Activated naive CD4-positive, alpha-beta T cell treated with anti-CD3 and anti-CD28 coated beads for 36 hours (primary cell): ENCODE measurements at regions not wholly inside any gene's neighbourhood (a gene's known extent, or its start where the extent isn't known, plus 50 kb on each side); places are given as distances from the start of the nearest gene placed in this dataset.
"Not testable (repeated sequence)": the region's sequence is repeated elsewhere in the genome, so short reads cannot be mapped to it uniquely, and the experiment has no call there.

Experiments
- CTCF ChIA-PET: fragments of 350-600 bp; sonication (Branson Sonifier 250); formaldehyde crosslinking; loops from one replicate; lab custom pipeline; 2021; ENCODE audit warnings: antibody characterized with exemption; lab: Charles Lee
- DNase-seq: peaks from one replicate; pipeline ENCODE4 v3.0.0-alpha.2; 2020
- H3K27ac Mint-ChIP-seq: one replicate; pipeline ENCODE4 v1.8.0; 2021; ENCODE audit warnings: mild to moderate bottlenecking, mixed read lengths
- H3K27me3 Mint-ChIP-seq: one replicate; pipeline ENCODE4 v1.8.0; 2021; ENCODE audit warnings: low read depth, mixed read lengths
- H3K36me3 Mint-ChIP-seq: one replicate; pipeline ENCODE4 v1.8.0; 2021; ENCODE audit warnings: low read depth, mixed read lengths
- H3K4me1 Mint-ChIP-seq: one replicate; pipeline ENCODE4 v1.8.0; 2021; ENCODE audit warnings: low read depth, mixed read lengths
- H3K4me3 Mint-ChIP-seq: one replicate; pipeline ENCODE4 v1.8.0; 2021; ENCODE audit warnings: mild to moderate bottlenecking, moderate library complexity, mixed read lengths
- H3K9me3 Mint-ChIP-seq: one replicate; pipeline ENCODE4 v1.8.0; 2021; ENCODE audit warnings: mixed read lengths
- intact Hi-C: fragments of 100-400 bp; cut with micrococcal nuclease; formaldehyde crosslinking; loops from one replicate; pipeline ENCODE4 v1.15.1; 2023

GRCh38 chr13:109274188-109274821 lies 512.1 kb downstream of the IRS2 start:
- DNase-seq = no peak
- no peak overlapping the region for H3K27ac Mint-ChIP-seq
- no peaks in the 10 kb centered on the region for H3K36me3 Mint-ChIP-seq
- intact Hi-C loops = no loop called here
- CTCF ChIA-PET = interaction anchor here (0.6 kb wide), 1 partner anchor 30 kb away, joined by 3 read pairs; no protein-coding TSS in a partner anchor
- peaks cover 7% of the 10 kb centered on the region for H3K27me3 Mint-ChIP-seq
- no peaks in the 10 kb centered on the region for H3K4me1 Mint-ChIP-seq
- no peaks in the 10 kb centered on the region for H3K9me3 Mint-ChIP-seq
- H3K4me3 Mint-ChIP-seq = no peak overlapping the region

- Mint-ChIP-seq H3K4me1 (no peaks in the 10 kb centered on the region), H3K27me3 (peaks cover 14% of the 10 kb centered on the region), H3K36me3 (no peaks in the 10 kb centered on the region), H3K9me3 (no peaks in the 10 kb centered on the region), H3K4me3 (no peak overlapping the region), H3K27ac (no peak overlapping the region)
- CTCF ChIA-PET = no interaction called here
- intact Hi-C loops = no loop called here
- no peak for DNase-seq
Measured at GRCh38 chr13:109273326-109273751, 513.0 kb downstream of the IRS2 start.

GRCh38 chr13:109272595-109273325 lies 513.6 kb downstream of the IRS2 start:
- no peak overlapping the region for H3K27ac Mint-ChIP-seq

GRCh38 chr13:109271555-109272541 lies 514.5 kb downstream of the IRS2 start:
- intact Hi-C loops = no loop called here
- H3K27me3 Mint-ChIP-seq = peaks cover 20% of the 10 kb centered on the region
- no peaks in the 10 kb centered on the region for H3K9me3 Mint-ChIP-seq
- CTCF ChIA-PET = no interaction called here
- H3K4me1 Mint-ChIP-seq = no peaks in the 10 kb centered on the region
- H3K27ac Mint-ChIP-seq = no peak overlapping the region
- no peak for DNase-seq
- H3K36me3 Mint-ChIP-seq = no peaks in the 10 kb centered on the region
- H3K4me3 Mint-ChIP-seq = no peak overlapping the region

More at GRCh38 chr13:109272595-109273325, 513.6 kb downstream of the IRS2 start:
- Mint-ChIP-seq H3K4me1 (no peaks in the 10 kb centered on the region), H3K4me3 (no peak overlapping the region), H3K27me3 (peaks cover 18% of the 10 kb centered on the region), H3K9me3 (no peaks in the 10 kb centered on the region), H3K36me3 (no peaks in the 10 kb centered on the region)
- no peak for DNase-seq
- intact Hi-C loops = no loop called here
- CTCF ChIA-PET = no interaction called here

- Mint-ChIP-seq H3K4me1 (no peaks in the 10 kb centered on the region), H3K27me3 (peaks cover 20% of the 10 kb centered on the region), H3K36me3 (no peaks in the 10 kb centered on the region), H3K27ac (no peak overlapping the region), H3K9me3 (no peaks in the 10 kb centered on the region), H3K4me3 (no peak overlapping the region)
- DNase-seq = no peak
- intact Hi-C loops = no loop called here
- CTCF ChIA-PET = no interaction called here
Measured at GRCh38 chr13:109271061-109271460, 515.3 kb downstream of the IRS2 start.

GRCh38 chr13:109269381-109269780 lies 517.0 kb downstream of the IRS2 start:
- H3K4me3 Mint-ChIP-seq, H3K27ac Mint-ChIP-seq, H3K9me3 Mint-ChIP-seq, CTCF ChIA-PET, H3K36me3 Mint-ChIP-seq, intact Hi-C loops, DNase-seq, H3K4me1 Mint-ChIP-seq: not testable (repeated sequence)
- H3K27me3 Mint-ChIP-seq = peaks cover 29% of the 10 kb centered on the region

GRCh38 chr13:109268492-109268891 lies 517.9 kb downstream of the IRS2 start:
- intact Hi-C loops, DNase-seq, H3K4me3 Mint-ChIP-seq, H3K9me3 Mint-ChIP-seq, H3K36me3 Mint-ChIP-seq, CTCF ChIA-PET, H3K4me1 Mint-ChIP-seq, H3K27ac Mint-ChIP-seq: not testable (repeated sequence)
- H3K27me3 Mint-ChIP-seq = peaks cover 30% of the 10 kb centered on the region

- intact Hi-C loops, DNase-seq, H3K4me3 Mint-ChIP-seq, H3K4me1 Mint-ChIP-seq, H3K9me3 Mint-ChIP-seq, CTCF ChIA-PET, H3K27ac Mint-ChIP-seq, H3K36me3 Mint-ChIP-seq: not testable (repeated sequence)
- peaks cover 30% of the 10 kb centered on the region for H3K27me3 Mint-ChIP-seq
Measured at GRCh38 chr13:109267400-109267799, 519.0 kb downstream of the IRS2 start.

GRCh38 chr13:109265438-109265742 lies 521.0 kb downstream of the IRS2 start:
- CTCF ChIA-PET, H3K36me3 Mint-ChIP-seq, intact Hi-C loops, H3K9me3 Mint-ChIP-seq, DNase-seq, H3K4me1 Mint-ChIP-seq, H3K27ac Mint-ChIP-seq, H3K4me3 Mint-ChIP-seq: not testable (repeated sequence)
- H3K27me3 Mint-ChIP-seq = peaks cover 29% of the 10 kb centered on the region

GRCh38 chr13:109264603-109265437 lies 521.6 kb downstream of the IRS2 start:
- H3K4me1 Mint-ChIP-seq, DNase-seq, H3K36me3 Mint-ChIP-seq, intact Hi-C loops, H3K4me3 Mint-ChIP-seq, H3K27ac Mint-ChIP-seq, H3K9me3 Mint-ChIP-seq: not testable (repeated sequence)
- CTCF ChIA-PET = interaction anchor here (0.7 kb wide), 1 partner anchor 11 kb away, joined by 6 read pairs; no protein-coding TSS in a partner anchor
- peaks cover 29% of the 10 kb centered on the region for H3K27me3 Mint-ChIP-seq

- H3K9me3 Mint-ChIP-seq, H3K27ac Mint-ChIP-seq, CTCF ChIA-PET, H3K4me1 Mint-ChIP-seq, intact Hi-C loops, DNase-seq, H3K36me3 Mint-ChIP-seq, H3K4me3 Mint-ChIP-seq: not testable (repeated sequence)
- H3K27me3 Mint-ChIP-seq = peaks cover 13% of the 10 kb centered on the region
Measured at GRCh38 chr13:109257761-109258157, 528.6 kb downstream of the IRS2 start.
